HG03097 (cell line): ENCODE measurements at regions not wholly inside any gene's neighbourhood (a gene's known extent, or its start where the extent isn't known, plus 50 kb on each side); places are given as distances from the start of the nearest gene placed in this dataset.

Experiments
- ATAC-seq: cut with Tn5 transposase; IDR thresholded peaks from one replicate; pipeline ENCODE4 v1.9.1; 2021; ENCODE audit not compliant: unreplicated experiment, low FRiP score

DNA sequence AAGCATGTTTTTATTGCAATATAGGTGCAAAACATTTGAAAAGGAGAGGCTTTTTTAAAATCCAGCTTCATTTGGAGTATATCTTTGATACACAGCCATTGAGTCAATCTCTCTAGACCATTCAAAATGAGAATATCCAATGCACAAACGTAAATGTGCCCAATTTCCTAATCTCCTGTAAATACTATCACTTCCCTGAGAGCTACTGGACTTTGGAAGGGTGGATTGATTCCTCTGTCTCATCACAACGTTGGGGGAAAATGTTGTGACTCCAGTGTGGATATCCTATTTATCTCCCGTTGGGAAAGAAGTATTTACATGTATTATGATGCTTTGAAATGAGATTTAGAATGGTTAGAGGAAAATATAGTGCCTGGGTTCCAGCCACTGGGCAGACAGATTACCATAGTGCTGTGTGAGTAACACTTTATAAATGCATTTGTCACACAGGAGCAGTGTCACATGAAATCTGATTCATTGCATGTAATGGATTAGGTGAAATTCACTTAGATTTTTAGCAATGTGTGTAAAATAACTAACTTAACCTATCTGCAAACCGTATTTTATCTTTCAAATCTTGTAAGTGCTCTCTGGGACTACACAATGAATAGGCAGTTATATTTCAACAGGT lies 64.4 kb upstream of the VCX3A start:
- ATAC-seq, result no peak
